ENCODE measurements at regions not wholly inside any gene's neighbourhood (a gene's known extent, or its start where the extent isn't known, plus 50 kb on each side); places are given as distances from the start of the nearest gene placed in this dataset.

DNA sequence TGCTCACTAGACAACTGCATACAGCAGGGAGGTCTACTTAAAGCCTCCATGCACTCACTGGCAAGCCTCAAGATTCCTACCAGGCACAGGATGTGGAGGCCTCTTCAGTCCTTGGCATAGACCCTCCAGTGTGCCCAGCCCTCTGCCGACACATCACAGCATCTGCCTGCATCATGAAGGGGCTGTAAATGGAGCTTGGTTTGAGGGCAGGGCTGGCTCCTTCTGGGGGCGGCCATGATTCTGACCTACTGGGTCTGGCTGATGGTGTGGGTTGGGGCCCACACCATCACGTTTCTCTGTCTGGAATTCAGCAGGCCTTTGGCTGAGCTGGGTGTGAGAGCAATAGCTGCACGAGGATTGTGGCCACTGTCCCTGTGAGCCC lies 84.9 kb upstream of the SHB start:
- TF ChIP-seq POLR2A (IDR thresholded peaks at IDR 0.05; ENCODE audit: low read depth, low read length) (no peak), POLR2AphosphoS5 (IDR thresholded peaks at IDR 0.05; ENCODE audit: low read depth, low read length) (no peak)
